ENCODE measurements at regions not wholly inside any gene's neighbourhood (a gene's known extent, or its start where the extent isn't known, plus 50 kb on each side); places are given as distances from the start of the nearest gene placed in this dataset.

GRCh38 chr6:106832766-106833510 is 141.6 kb downstream of the CD24 start:
- TF ChIP-seq POLR2A (IDR thresholded peaks at IDR 0.05) (no peak), CTCF (IDR thresholded peaks at IDR 0.05) (no peak)
- Histone ChIP-seq H3K36me3 (replicated peaks in 1 of 2; ENCODE audit: insufficient read depth in 1 of 2, low read depth in 2 of 2) (no peaks in the 10 kb centered on the region), H3K27me3 (no peaks in the 10 kb centered on the region), H3K27ac (no peak overlapping the region), H3K9me3 (no peaks in the 10 kb centered on the region), H3K4me1 (no peaks in the 10 kb centered on the region), H3K4me3 (no peak overlapping the region)
- intact Hi-C loops (cut with DNase I), result no loop called here
- WGBS, 2 donors, result 74 to 75% methylated on average over 6 of the region's 6 CpGs
- ATAC-seq (no peak), DNase-seq (no peak)

GRCh38 chr6:106830930-106831329 is 143.6 kb downstream of the CD24 start:
- H3K9me3 ChIP-seq, result no peaks in the 10 kb centered on the region
- no peaks in the 10 kb centered on the region for H3K36me3 ChIP-seq (replicated peaks in 1 of 2; ENCODE audit: insufficient read depth in 1 of 2, low read depth in 2 of 2)
- intact Hi-C loops (cut with DNase I), result no loop called here
- no peak for TF ChIP-seq CTCF (IDR thresholded peaks at IDR 0.05)
- no peak for TF ChIP-seq POLR2A (IDR thresholded peaks at IDR 0.05)
- WGBS, 2 donors, result 91 to 96% methylated on average over 2 of the region's 2 CpGs
- H3K27me3 ChIP-seq, result no peaks in the 10 kb centered on the region
- no peaks in the 10 kb centered on the region for H3K4me1 ChIP-seq
- DNase-seq (no peak), ATAC-seq (no peak)
- no peak overlapping the region for H3K27ac ChIP-seq
- H3K4me3 ChIP-seq, result no peak overlapping the region

GRCh38 chr6:106829451-106829850 is 145.1 kb downstream of the CD24 start:
- H3K9me3 ChIP-seq, result no peaks in the 10 kb centered on the region
- 92% methylated on average over 4 of the region's 4 CpGs for WGBS, 2 donors
- no peak for DNase-seq
- intact Hi-C loops (cut with DNase I), result no loop called here
- H3K27ac ChIP-seq, result no peak overlapping the region
- TF ChIP-seq CTCF (IDR thresholded peaks at IDR 0.05), result no peak
- no peak for TF ChIP-seq POLR2A (IDR thresholded peaks at IDR 0.05)
- no peaks in the 10 kb centered on the region for H3K27me3 ChIP-seq
- no peak overlapping the region for H3K4me3 ChIP-seq
- no peaks in the 10 kb centered on the region for H3K4me1 ChIP-seq
- no peaks in the 10 kb centered on the region for H3K36me3 ChIP-seq (replicated peaks in 1 of 2; ENCODE audit: insufficient read depth in 1 of 2, low read depth in 2 of 2)
- ATAC-seq, result no peak

GRCh38 chr6:106827081-106827480 is 147.4 kb downstream of the CD24 start:
- H3K36me3 ChIP-seq (replicated peaks in 1 of 2; ENCODE audit: insufficient read depth in 1 of 2, low read depth in 2 of 2), result no peaks in the 10 kb centered on the region
- no peak for DNase-seq
- H3K4me3 ChIP-seq, result no peak overlapping the region
- TF ChIP-seq CTCF (IDR thresholded peaks at IDR 0.05) (no peak), POLR2A (IDR thresholded peaks at IDR 0.05) (no peak)
- H3K4me1 ChIP-seq, result peaks cover 7% of the 10 kb centered on the region
- 81 to 84% methylated on average over 3 of the region's 3 CpGs for WGBS, 2 donors
- no peak for ATAC-seq
- no peaks in the 10 kb centered on the region for H3K27me3 ChIP-seq
- no peak overlapping the region for H3K27ac ChIP-seq
- intact Hi-C loops (cut with DNase I), result no loop called here
- H3K9me3 ChIP-seq, result no peaks in the 10 kb centered on the region

- no peaks in the 10 kb centered on the region for H3K36me3 ChIP-seq (replicated peaks in 1 of 2; ENCODE audit: insufficient read depth in 1 of 2, low read depth in 2 of 2)
- WGBS, 2 donors, result 94 to 100% methylated on average over 2 of the region's 2 CpGs
- DNase-seq (no peak), ATAC-seq (no peak)
- TF ChIP-seq CTCF (IDR thresholded peaks at IDR 0.05) (no peak), POLR2A (IDR thresholded peaks at IDR 0.05) (no peak)
- H3K9me3 ChIP-seq, result no peaks in the 10 kb centered on the region
- H3K4me1 ChIP-seq, result peaks cover 7% of the 10 kb centered on the region
- intact Hi-C loops (cut with DNase I), result no loop called here
- no peak overlapping the region for H3K4me3 ChIP-seq
- no peaks in the 10 kb centered on the region for H3K27me3 ChIP-seq
- H3K27ac ChIP-seq, result no peak overlapping the region
Observed at GRCh38 chr6:106825156-106825555, 149.4 kb downstream of the CD24 start.
